Activated naive CD8-positive, alpha-beta T cell treated with anti-CD3 and anti-CD28 coated beads, Interleukin-2, amount 10 ng/mL, durations not matched to agents 7 days and 5 days (primary cell): ENCODE measurements at regions not wholly inside any gene's neighbourhood (a gene's known extent, or its start where the extent isn't known, plus 50 kb on each side); places are given as distances from the start of the nearest gene placed in this dataset.

Experiments used
- ATAC-seq: fragments of 150-1000 bp; cut with Tn5 transposase; one replicate; pipeline ENCODE4 v1.10.0; 2021; ENCODE audit warnings: low read depth, moderate library complexity
- POLR2A ChIA-PET: fragments of 350-600 bp; sonication (Branson Sonifier 250); formaldehyde crosslinking; loops from one replicate; lab custom pipeline; 2021; ENCODE audit warnings: antibody characterized with exemption; lab: Charles Lee
- DNase-seq: peaks from one replicate; pipeline ENCODE4 v3.0.0; 2021
- H3K27ac Mint-ChIP-seq: one replicate; pipeline ENCODE4 v1.8.0; 2022; ENCODE audit warnings: mild to moderate bottlenecking, mixed read lengths
- H3K27me3 Mint-ChIP-seq: one replicate; pipeline ENCODE4 v1.8.0; 2022; ENCODE audit warnings: mild to moderate bottlenecking, moderate library complexity, mixed read lengths
- H3K36me3 Mint-ChIP-seq: one replicate; pipeline ENCODE4 v1.8.0; 2021; ENCODE audit warnings: mild to moderate bottlenecking, mixed read lengths
- H3K4me1 Mint-ChIP-seq: one replicate; pipeline ENCODE4 v1.8.0; 2021; ENCODE audit warnings: mixed read lengths
- H3K4me3 Mint-ChIP-seq: one replicate; pipeline ENCODE4 v1.8.0; 2022; ENCODE audit warnings: mild to moderate bottlenecking, moderate library complexity, mixed read lengths
- H3K9me3 Mint-ChIP-seq: one replicate; pipeline ENCODE4 v1.8.0; 2021; ENCODE audit warnings: mixed read lengths

DNA sequence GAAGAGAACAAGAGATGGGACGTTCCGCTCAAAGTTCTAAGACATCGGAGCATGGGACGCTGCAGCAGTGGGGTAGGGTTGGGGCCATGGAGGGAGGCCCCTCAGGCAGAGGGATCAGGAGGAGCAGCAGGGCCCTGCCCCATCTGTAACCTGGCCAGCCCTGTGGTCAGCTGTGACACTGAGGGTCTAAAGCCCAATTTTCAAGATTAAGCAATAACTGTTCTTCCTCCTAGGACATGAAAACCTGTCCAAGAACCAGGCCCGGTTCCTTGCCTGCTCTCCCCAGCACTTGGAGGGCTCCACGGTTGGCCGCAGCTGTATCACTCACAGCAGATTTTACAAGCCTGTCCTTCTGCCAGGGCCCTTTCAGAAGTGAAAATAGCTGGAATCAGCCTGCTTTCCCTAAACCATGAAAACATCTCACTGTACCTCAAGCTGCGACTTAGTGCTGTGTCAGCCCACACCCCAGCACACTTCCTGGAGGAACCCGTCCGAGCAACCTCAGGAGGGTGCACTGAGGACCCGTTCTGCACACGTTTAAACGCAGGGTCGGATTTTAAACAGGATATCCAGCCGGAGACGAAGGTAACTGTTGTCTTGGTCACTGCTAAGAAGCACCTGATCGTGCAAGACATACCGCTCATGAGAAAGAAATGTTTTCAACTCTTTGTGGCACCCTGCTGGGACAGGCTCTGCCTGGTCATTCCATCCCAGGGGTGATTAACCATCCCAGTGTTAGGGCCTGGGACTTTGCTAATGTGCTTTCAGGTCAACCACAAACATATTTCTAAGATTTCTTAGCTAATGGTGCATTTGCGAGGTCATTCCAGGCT is 201.9 kb upstream of the DIO3 start:
- Mint-ChIP-seq H3K4me1 (peaks cover 1% of the 10 kb centered on the region), H3K27me3 (peaks cover 13% of the 10 kb centered on the region), H3K4me3 (no peak overlapping the region), H3K36me3 (no peaks in the 10 kb centered on the region), H3K9me3 (peaks cover 2% of the 10 kb centered on the region), H3K27ac (no peak overlapping the region)
- POLR2A ChIA-PET, result no interaction called here
- ATAC-seq (no peak), DNase-seq (no peak)

DNA sequence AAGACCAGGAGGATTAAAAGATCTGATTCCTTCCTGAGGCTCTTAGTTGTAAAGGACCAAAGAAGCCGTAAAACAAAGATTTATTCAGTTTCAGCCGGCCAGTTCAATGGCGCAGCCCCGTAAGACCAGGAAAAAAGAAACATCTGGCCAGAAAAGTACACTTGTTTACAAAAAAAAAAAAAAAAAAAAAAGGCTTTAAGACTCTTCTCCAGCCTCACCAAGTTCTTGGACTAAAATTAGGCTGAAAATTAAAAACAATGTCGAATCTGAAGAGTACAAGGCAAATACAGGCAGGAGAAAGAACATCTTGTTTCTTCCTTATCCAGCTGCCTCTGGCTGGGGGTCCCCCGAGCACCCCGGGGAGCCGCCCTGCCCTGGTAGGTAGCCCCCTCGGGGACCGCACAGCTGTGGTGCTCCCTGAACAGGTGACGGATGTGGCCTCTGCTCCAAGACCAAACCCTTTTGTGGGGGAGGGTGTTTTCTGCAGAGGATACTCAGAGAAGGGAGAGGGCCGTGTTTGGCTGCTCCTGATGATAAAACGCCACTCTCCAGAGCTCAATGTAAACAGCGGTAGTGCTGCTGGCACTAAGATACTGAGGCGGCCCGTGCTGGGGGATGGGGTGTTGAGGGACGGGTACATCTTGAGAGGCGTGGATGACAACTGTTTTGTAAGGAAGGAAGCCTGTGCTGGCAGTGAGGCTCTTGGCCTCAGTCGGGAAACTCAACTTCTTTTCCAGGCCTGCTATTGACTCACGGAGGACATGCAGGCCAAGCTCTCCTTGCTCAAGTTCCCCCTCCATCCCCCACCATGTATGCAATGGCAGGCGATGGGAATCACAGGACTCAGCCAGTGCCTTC is 201.0 kb upstream of the DIO3 start:
- ATAC-seq (no peak), DNase-seq (no peak)
- Mint-ChIP-seq H3K4me3 (no peak overlapping the region), H3K36me3 (no peaks in the 10 kb centered on the region), H3K27ac (no peak overlapping the region), H3K4me1 (peaks cover 1% of the 10 kb centered on the region), H3K27me3 (peaks cover 13% of the 10 kb centered on the region), H3K9me3 (no peaks in the 10 kb centered on the region)
- POLR2A ChIA-PET, result no interaction called here

DNA sequence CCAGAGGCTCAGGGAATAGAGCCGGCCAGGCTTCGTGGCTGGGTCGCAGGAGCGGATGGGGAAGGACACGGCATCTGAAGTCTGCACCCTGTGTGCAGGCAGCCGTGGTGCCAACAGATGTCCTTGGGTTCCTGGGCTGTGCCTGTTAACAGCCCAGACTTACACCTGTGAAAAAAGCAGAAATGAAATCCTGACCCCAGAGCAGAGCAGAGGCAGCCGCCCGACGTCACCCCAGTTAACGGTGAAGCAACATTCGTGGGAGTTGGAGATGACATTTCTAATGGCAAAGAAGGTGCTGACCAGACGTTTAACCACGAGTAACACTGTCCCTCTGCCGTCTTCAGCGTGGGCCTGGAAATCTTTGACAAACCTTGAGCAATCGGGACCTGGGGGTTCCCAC is 200.3 kb upstream of the DIO3 start:
- Mint-ChIP-seq H3K36me3 (no peaks in the 10 kb centered on the region), H3K4me1 (peaks cover 1% of the 10 kb centered on the region), H3K27ac (no peak overlapping the region), H3K9me3 (no peaks in the 10 kb centered on the region), H3K27me3 (peaks cover 13% of the 10 kb centered on the region), H3K4me3 (no peak overlapping the region)
- POLR2A ChIA-PET, result no interaction called here
- ATAC-seq, result no peak
- DNase-seq, result no peak

DNA sequence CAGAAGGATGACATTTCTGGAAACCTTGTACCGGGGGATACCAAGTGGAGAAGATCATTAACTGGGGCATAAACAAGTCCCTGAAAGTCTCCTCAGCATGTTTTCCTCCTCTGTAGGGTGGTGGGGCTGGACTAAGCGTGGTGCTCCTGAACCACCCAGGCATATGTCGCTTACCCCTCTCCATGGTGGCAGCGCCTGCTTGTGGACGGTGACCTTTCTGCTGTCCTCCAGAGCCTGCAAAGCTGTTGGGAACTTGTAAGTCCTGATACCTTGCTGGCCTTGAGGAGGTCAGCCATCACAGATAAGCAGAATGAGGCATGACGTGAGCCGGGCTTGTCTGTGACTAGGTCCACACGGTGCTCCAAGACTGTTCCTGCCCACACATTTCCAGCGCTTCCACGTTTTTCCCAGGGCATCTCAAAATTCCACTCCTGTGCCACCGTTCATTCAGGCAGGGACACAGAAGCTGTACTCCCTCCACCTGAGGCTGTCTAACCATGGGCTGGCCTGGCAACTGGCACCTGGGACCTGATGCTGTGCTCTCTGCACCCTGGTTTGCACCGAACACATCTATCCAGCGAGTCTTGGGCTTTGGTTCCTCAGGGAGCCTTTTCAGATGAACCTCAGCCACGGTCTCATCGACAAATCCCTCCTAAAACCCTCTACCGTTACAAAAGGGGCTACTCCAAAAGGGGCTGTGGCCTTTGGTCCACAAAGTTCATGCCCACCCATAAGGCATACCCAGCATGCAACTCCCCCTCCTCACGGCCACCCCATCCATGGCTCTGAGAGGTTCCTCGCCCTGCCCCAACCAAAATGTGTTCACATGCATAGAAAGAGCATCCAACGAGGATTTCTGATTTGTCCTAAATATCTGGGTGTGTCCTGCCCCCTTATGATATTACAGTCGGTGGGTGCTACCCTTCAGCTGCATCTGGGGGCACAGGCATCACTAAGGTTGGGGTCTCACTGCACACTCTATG is 199.6 kb upstream of the DIO3 start:
- POLR2A ChIA-PET, result no interaction called here
- Mint-ChIP-seq H3K4me3 (no peak overlapping the region), H3K36me3 (no peaks in the 10 kb centered on the region), H3K9me3 (no peaks in the 10 kb centered on the region), H3K27me3 (peaks cover 13% of the 10 kb centered on the region), H3K4me1 (peaks cover 1% of the 10 kb centered on the region), H3K27ac (no peak overlapping the region)
- ATAC-seq (no peak), DNase-seq (no peak)

DNA sequence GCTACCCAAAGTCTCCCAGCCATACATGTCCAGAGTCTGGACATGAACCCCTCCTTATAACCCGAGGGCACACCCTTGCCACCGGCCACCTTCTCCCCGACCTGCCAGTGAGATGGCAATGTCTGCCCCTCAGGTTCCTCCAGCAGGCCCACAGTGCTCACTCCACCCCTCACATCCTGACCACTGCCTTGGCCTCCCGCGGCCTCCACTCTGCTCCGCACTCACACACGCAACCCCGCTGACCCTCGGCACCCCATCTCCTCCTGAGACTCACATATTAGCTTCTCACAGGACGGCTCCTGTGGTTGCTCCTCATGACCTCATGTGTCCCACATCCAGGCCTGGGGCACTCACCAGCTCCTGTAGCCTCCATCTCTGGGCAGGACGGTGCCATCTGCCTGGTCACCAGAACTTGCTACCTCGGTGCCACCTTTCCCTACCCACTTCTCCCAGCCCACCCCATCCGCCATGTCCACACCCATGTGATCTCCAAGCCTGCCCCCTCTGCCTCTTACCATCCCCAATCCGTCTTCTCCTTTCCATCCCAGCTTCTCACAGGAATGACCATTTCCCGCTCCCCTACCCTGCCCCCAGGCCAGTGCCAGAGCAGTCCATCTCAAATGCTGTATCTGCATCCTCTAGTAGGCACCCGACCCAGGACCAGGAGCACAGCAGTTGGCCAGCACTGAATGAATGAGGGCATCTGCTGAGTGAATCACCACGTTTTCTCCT is 198.6 kb upstream of the DIO3 start:
- ATAC-seq, result no peak
- no peak overlapping the region for H3K27ac Mint-ChIP-seq
- peaks cover 1% of the 10 kb centered on the region for H3K4me1 Mint-ChIP-seq
- no peak overlapping the region for H3K4me3 Mint-ChIP-seq
- POLR2A ChIA-PET, result no interaction called here
- H3K9me3 Mint-ChIP-seq, result no peaks in the 10 kb centered on the region
- DNase-seq, result no peak
- H3K36me3 Mint-ChIP-seq, result no peaks in the 10 kb centered on the region
- H3K27me3 Mint-ChIP-seq, result peaks cover 13% of the 10 kb centered on the region

DNA sequence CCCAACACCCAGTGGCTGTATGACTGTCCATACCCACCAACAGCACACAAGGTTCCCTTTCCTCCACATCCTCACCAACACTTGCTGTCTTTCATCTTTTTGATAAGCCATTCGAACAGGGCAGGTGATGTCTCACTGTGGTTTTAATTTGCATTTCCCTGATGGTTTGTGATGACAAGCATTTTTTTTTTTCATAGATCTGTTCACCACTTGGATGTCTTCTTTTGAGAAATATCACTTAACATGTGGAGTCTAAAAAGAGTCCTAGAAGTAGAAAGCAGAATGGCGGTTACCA is 198.1 kb upstream of the DIO3 start:
- H3K9me3 Mint-ChIP-seq, result no peaks in the 10 kb centered on the region
- peaks cover 13% of the 10 kb centered on the region for H3K27me3 Mint-ChIP-seq
- no peak for ATAC-seq

DNA sequence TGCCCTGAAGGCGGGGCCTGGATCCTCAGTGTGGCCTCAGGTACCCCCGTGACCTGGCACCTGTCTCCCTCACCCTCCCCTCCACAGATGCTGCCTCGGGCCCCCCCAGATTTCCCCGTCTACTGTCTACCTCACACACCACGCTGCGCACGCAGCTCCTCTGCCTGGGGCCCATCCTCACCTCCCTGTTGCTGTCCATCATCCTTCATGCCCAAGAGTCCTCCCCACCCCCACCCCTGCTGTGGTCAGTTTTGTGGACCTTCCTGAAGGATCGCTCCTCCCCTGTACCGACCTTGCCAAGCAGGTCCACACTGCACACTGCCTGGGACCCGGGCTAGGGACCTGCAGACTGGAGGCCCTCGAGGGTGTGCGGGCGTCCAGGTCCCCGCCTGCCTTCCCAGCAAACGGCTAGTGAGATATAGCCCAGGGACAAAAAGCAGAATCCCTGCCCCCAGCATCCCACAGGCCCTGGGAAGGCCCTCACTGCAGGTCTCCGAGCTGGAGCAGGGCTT is 197.4 kb upstream of the DIO3 start:
- H3K9me3 Mint-ChIP-seq, result no peaks in the 10 kb centered on the region
- POLR2A ChIA-PET, result no interaction called here
- ATAC-seq (no peak), DNase-seq (no peak)
- H3K27ac Mint-ChIP-seq, result no peak overlapping the region
- peaks cover 1% of the 10 kb centered on the region for H3K4me1 Mint-ChIP-seq
- H3K27me3 Mint-ChIP-seq, result peaks cover 8% of the 10 kb centered on the region
- no peak overlapping the region for H3K4me3 Mint-ChIP-seq
- H3K36me3 Mint-ChIP-seq, result no peaks in the 10 kb centered on the region

More for the DNA sequence above, 198.1 kb upstream of the DIO3 start:
- Mint-ChIP-seq H3K36me3 (no peaks in the 10 kb centered on the region), H3K4me1 (peaks cover 1% of the 10 kb centered on the region), H3K27ac (no peak overlapping the region), H3K4me3 (no peak overlapping the region)
- no peak for DNase-seq
- POLR2A ChIA-PET, result no interaction called here

DNA sequence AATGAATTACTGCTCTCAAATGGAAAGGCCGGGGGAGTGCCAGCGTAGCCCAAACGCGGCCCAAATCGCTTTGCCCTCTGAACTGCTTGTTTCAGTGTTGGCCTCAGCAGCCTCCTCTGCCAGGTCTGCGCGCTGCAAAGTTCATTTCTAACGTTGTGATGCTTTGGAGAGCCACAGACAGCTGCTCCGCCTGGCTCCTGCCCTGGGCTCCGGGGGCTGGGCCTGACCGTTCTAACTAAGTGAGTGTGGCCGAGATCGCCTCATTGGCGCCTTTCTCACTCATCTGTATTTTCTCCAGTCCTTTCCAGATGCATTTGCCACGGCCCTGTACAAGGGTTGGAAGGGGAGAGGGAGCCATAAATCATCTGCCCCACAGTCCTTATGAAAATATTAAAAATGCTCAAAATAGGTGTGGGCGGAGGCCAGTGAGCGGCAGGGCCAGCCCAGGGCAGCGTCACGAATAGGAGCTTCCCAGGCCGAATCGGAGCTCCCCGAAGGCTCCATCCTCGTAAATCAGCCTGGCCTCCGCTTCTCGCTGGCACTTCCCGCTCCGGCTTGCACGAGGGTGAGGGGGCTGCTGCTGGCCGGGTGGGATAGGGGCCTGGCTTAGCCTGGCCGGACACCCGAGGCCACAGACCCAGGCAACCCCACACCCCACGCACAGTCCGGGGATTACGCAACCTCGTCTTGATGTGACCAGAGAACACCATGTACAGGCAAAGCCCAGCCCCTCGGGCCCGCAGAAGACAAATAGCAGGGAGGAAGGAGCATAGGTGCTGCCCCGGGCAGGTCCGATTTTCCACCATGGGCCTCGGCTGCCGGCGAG is 196.6 kb upstream of the DIO3 start:
- no peak for ATAC-seq
- Mint-ChIP-seq H3K4me3 (no peak overlapping the region), H3K27ac (no peak overlapping the region), H3K9me3 (no peaks in the 10 kb centered on the region), H3K27me3 (peaks cover 4% of the 10 kb centered on the region), H3K36me3 (no peaks in the 10 kb centered on the region), H3K4me1 (no peaks in the 10 kb centered on the region)
- POLR2A ChIA-PET, result no interaction called here
- DNase-seq, result no peak

DNA sequence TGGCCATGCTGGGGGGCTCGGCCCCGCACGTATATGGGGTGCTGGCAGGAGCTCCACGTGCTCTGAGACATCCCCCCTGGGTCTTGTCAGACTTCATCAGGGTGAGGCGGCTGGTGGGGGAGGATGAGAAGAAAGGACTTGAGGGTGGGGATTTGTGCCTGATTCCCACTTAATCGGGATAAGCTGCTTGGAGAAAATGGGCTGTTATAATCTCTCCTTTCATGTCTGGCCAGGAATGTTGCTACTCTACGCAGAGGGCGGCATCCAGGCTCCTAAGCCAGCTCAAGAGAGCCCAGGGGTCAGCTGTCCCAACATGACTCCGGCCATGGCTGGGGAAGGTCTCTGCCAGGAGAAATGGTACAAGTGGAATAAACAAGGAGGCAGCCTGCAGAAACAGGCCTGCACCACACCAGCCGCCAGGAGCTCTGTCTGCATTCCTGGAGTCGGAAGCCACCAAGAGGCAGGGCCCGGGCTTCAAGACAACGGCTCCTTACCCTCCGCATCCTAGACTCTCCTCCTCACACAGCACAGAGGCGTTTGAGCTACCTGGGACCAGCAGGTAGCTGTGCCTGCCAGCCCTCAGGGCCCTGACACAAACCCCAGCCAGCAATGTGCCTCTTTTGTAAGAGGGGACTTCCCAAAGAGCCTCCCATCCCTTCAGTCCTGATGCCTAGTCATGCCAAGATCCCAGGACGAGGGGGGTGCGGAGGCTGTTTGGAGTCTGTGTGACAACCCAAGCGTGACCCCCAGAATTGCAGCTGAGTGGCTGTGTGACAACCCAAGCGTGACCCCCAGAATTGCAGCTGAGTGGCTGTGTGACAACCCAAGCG is 195.8 kb upstream of the DIO3 start:
- POLR2A ChIA-PET, result no interaction called here
- ATAC-seq (no peak), DNase-seq (no peak)
- peaks cover 2% of the 10 kb centered on the region for H3K27me3 Mint-ChIP-seq
- no peaks in the 10 kb centered on the region for H3K4me1 Mint-ChIP-seq
- H3K9me3 Mint-ChIP-seq, result no peaks in the 10 kb centered on the region
- H3K4me3 Mint-ChIP-seq, result no peak overlapping the region
- no peak overlapping the region for H3K27ac Mint-ChIP-seq
- H3K36me3 Mint-ChIP-seq, result no peaks in the 10 kb centered on the region

DNA sequence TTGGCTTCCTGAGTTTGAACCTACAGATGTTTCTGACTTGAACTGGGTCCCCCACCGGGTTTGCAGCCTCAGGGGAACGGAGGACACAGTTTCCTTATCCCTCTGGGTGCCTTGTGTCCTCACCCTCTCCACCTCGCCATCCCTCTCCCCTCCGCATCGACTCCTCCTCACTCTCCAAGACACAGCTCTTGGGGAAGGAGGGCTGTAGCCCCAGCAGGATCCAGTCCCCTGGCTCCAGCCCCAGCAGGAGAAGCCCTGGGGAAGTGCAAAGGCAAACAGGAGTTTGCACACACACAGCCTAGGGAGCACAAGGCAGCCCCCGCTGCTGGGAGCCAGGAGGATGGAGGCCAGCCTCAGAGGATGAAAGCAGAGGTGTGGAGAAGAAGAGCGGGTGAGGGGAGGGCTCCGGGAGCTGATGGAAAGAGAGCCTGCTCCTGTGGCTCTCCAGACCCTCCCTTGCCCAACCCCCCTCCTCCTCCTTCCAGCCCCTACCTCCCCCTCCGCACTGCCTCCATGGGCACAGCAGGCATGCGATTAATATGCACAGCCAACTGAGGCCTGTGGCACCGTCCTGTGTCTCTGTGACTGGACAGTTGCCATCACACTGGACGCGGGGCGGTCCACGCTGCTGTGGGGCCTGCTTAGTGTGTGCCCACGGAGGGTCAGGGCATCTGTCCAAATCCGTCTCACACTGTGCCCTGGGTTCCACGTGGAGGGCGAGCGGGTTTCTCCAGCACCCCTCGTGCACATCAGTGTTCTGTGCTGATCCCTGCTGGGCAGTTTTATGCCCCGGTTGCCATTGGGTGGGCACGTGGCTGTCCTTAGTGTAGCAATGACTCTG is 193.7 kb upstream of the DIO3 start:
- no peak for DNase-seq
- ATAC-seq, result no peak
- Mint-ChIP-seq H3K4me3 (no peak overlapping the region), H3K27ac (no peak overlapping the region), H3K27me3 (peaks cover 2% of the 10 kb centered on the region), H3K9me3 (no peaks in the 10 kb centered on the region), H3K36me3 (no peaks in the 10 kb centered on the region), H3K4me1 (no peaks in the 10 kb centered on the region)
- POLR2A ChIA-PET, result no interaction called here

DNA sequence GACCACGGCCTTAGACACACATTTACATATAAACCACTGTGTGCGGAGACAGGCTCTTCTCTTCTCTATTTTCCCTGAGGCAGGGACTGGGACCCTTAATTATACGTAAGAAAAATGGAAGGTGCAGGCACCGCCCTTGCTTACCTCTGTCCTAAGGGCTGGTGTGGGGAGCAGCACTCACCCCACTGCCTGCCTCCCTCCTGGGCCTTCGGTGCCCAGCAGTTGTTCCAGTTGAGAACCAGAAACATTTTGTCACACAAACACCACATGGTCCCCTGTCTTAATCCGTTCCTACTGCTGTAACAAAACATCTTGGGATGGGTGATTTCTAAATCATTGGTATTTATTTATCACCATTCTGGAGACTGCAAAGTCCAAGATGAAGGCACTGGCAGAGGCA is 192.7 kb upstream of the DIO3 start:
- DNase-seq (no peak), ATAC-seq (no peak)
- no peaks in the 10 kb centered on the region for H3K4me1 Mint-ChIP-seq
- no peak overlapping the region for H3K27ac Mint-ChIP-seq
- no peaks in the 10 kb centered on the region for H3K36me3 Mint-ChIP-seq
- no peaks in the 10 kb centered on the region for H3K9me3 Mint-ChIP-seq
- POLR2A ChIA-PET, result no interaction called here
- H3K27me3 Mint-ChIP-seq, result peaks cover 2% of the 10 kb centered on the region
- H3K4me3 Mint-ChIP-seq, result no peak overlapping the region
